ENCODE measurements at regions not wholly inside any gene's neighbourhood (a gene's known extent, or its start where the extent isn't known, plus 50 kb on each side); places are given as distances from the start of the nearest gene placed in this dataset.

GRCh38 chr4:138092060-138092459, 150.1 kb downstream of the SLC7A11 start:
- no peak for ATAC-seq
- DNase-seq, result no peak
- no peaks in the 10 kb centered on the region for H3K36me3 Mint-ChIP-seq
- H3K9me3 Mint-ChIP-seq, result peaks cover 0 to 3% (median 0%) of the 10 kb centered on the region in 11 donors
- ChIA-PET POLR2A (no interaction called here), CTCF (no interaction called here)
- H3K27ac Mint-ChIP-seq, result no peak overlapping the region
- Histone ChIP-seq H3K36me3 (ENCODE audit: control insufficient read depth in 2 of 3, insufficient read depth in 3 of 3, low read length in 3 of 3) (no peaks in the 10 kb centered on the region), H3K4me3 (ENCODE audit: low read length) (no peak overlapping the region), H3K27me3 (ENCODE audit: control insufficient read depth in 2 of 2, insufficient read depth in 2 of 2, low read length in 2 of 2) (no peaks in the 10 kb centered on the region), H3K4me1 (ENCODE audit: control insufficient read depth in 2 of 2, insufficient read depth in 2 of 2, low read length in 2 of 2) (no peaks in the 10 kb centered on the region), H3K9me3 (ENCODE audit: control insufficient read depth in 2 of 3, low read length in 3 of 3) (no peaks in the 10 kb centered on the region), H3K27ac (ENCODE audit: low read depth, low read length) (no peak overlapping the region)
- H3K4me1 Mint-ChIP-seq, result peaks cover 0 to 2% (median 0%) of the 10 kb centered on the region in 7 donors
- peaks cover 0 to 5% (median 0%) of the 10 kb centered on the region in 5 donors for H3K27me3 Mint-ChIP-seq
- H3K4me3 Mint-ChIP-seq, result no peak overlapping the region
- intact Hi-C loops (cut with micrococcal nuclease), result loop anchor here (5.0 to 10.0 kb wide), 2 partner anchors 163 to 780 kb away; no protein-coding TSS in a partner anchor

- Histone ChIP-seq H3K9me3 (ENCODE audit: control insufficient read depth in 2 of 3, low read length in 3 of 3) (no peaks in the 10 kb centered on the region), H3K4me1 (ENCODE audit: control insufficient read depth in 2 of 2, insufficient read depth in 2 of 2, low read length in 2 of 2) (no peaks in the 10 kb centered on the region), H3K36me3 (ENCODE audit: control insufficient read depth in 2 of 3, insufficient read depth in 3 of 3, low read length in 3 of 3) (no peaks in the 10 kb centered on the region), H3K27ac (ENCODE audit: low read depth, low read length) (no peak overlapping the region), H3K4me3 (ENCODE audit: low read length) (no peak overlapping the region), H3K27me3 (ENCODE audit: control insufficient read depth in 2 of 2, insufficient read depth in 2 of 2, low read length in 2 of 2) (no peaks in the 10 kb centered on the region)
- CTCF ChIA-PET, result no interaction called here
- peaks cover 0 to 2% (median 0%) of the 10 kb centered on the region in 7 donors for H3K4me1 Mint-ChIP-seq
- H3K4me3 Mint-ChIP-seq, result no peak overlapping the region
- H3K27ac Mint-ChIP-seq, result no peak overlapping the region
- peaks cover 0 to 3% (median 0%) of the 10 kb centered on the region in 11 donors for H3K9me3 Mint-ChIP-seq
- ATAC-seq, result no peak
- H3K36me3 Mint-ChIP-seq, result no peaks in the 10 kb centered on the region
- H3K27me3 Mint-ChIP-seq, result peaks cover 0 to 5% (median 0%) of the 10 kb centered on the region in 5 donors
- DNase-seq, result no peak
- intact Hi-C loops (cut with micrococcal nuclease), result loop anchor here (2.0 to 10.0 kb wide), 6 partner anchors 164 to 966 kb away; no protein-coding TSS in a partner anchor
- POLR2A ChIA-PET, result no interaction called here
Measured at GRCh38 chr4:138090918-138091676, 151.1 kb downstream of the SLC7A11 start.

GRCh38 chr4:138090150-138090917, 151.8 kb downstream of the SLC7A11 start:
- H3K27ac Mint-ChIP-seq, result no peak overlapping the region
- intact Hi-C loops (cut with micrococcal nuclease), result loop anchor here (2.0 to 10.0 kb wide), 6 partner anchors 164 to 966 kb away; no protein-coding TSS in a partner anchor
- peaks cover 0 to 3% (median 0%) of the 10 kb centered on the region in 11 donors for H3K9me3 Mint-ChIP-seq
- no peak overlapping the region for H3K27ac ChIP-seq (ENCODE audit: low read depth, low read length)
- DNase-seq (peak in 6 of 9 donors; percentile 2 to 24 (median 10)), ATAC-seq (peak; percentile 53)
- peaks cover 0 to 2% (median 0%) of the 10 kb centered on the region in 7 donors for H3K4me1 Mint-ChIP-seq
- H3K4me3 Mint-ChIP-seq, result no peak overlapping the region
- no peaks in the 10 kb centered on the region for H3K36me3 ChIP-seq (ENCODE audit: control insufficient read depth in 2 of 3, insufficient read depth in 3 of 3, low read length in 3 of 3)
- H3K4me1 ChIP-seq (ENCODE audit: control insufficient read depth in 2 of 2, insufficient read depth in 2 of 2, low read length in 2 of 2), result no peaks in the 10 kb centered on the region
- H3K9me3 ChIP-seq (ENCODE audit: control insufficient read depth in 2 of 3, low read length in 3 of 3), result no peaks in the 10 kb centered on the region
- CTCF ChIA-PET, result no interaction called here
- H3K36me3 Mint-ChIP-seq, result no peaks in the 10 kb centered on the region
- peaks cover 0 to 5% (median 0%) of the 10 kb centered on the region in 5 donors for H3K27me3 Mint-ChIP-seq
- no peaks in the 10 kb centered on the region for H3K27me3 ChIP-seq (ENCODE audit: control insufficient read depth in 2 of 2, insufficient read depth in 2 of 2, low read length in 2 of 2)
- POLR2A ChIA-PET, result no interaction called here
- no peak overlapping the region for H3K4me3 ChIP-seq (ENCODE audit: low read length)

GRCh38 chr4:138088449-138089208, 153.5 kb downstream of the SLC7A11 start:
- intact Hi-C loops (cut with micrococcal nuclease), result no loop called here
- Histone ChIP-seq H3K4me3 (ENCODE audit: low read length) (no peak overlapping the region), H3K27ac (ENCODE audit: low read depth, low read length) (no peak overlapping the region), H3K4me1 (ENCODE audit: control insufficient read depth in 2 of 2, insufficient read depth in 2 of 2, low read length in 2 of 2) (no peaks in the 10 kb centered on the region), H3K9me3 (ENCODE audit: control insufficient read depth in 2 of 3, low read length in 3 of 3) (no peaks in the 10 kb centered on the region), H3K36me3 (ENCODE audit: control insufficient read depth in 2 of 3, insufficient read depth in 3 of 3, low read length in 3 of 3) (no peaks in the 10 kb centered on the region), H3K27me3 (ENCODE audit: control insufficient read depth in 2 of 2, insufficient read depth in 2 of 2, low read length in 2 of 2) (no peaks in the 10 kb centered on the region)
- Mint-ChIP-seq H3K4me3 (no peak overlapping the region), H3K27ac (no peak overlapping the region), H3K4me1 (peaks cover 0 to 2% (median 0%) of the 10 kb centered on the region in 7 donors), H3K9me3 (peaks cover 0 to 3% (median 0%) of the 10 kb centered on the region in 11 donors), H3K27me3 (peaks cover 0 to 5% (median 0%) of the 10 kb centered on the region in 5 donors), H3K36me3 (no peaks in the 10 kb centered on the region)
- DNase-seq, result no peak
- POLR2A ChIA-PET, result no interaction called here
- no peak for ATAC-seq
- CTCF ChIA-PET, result no interaction called here

GRCh38 chr4:138087066-138087719, 155.0 kb downstream of the SLC7A11 start:
- Mint-ChIP-seq H3K27me3 (peaks cover 0 to 4% (median 0%) of the 10 kb centered on the region in 5 donors), H3K9me3 (peaks cover 0 to 3% (median 0%) of the 10 kb centered on the region in 11 donors), H3K4me1 (peaks cover 0 to 2% (median 0%) of the 10 kb centered on the region in 7 donors), H3K4me3 (no peak overlapping the region), H3K27ac (no peak overlapping the region), H3K36me3 (no peaks in the 10 kb centered on the region)
- ChIA-PET POLR2A (no interaction called here), CTCF (no interaction called here)
- Histone ChIP-seq H3K4me1 (ENCODE audit: control insufficient read depth in 2 of 2, insufficient read depth in 2 of 2, low read length in 2 of 2) (no peaks in the 10 kb centered on the region), H3K9me3 (ENCODE audit: control insufficient read depth in 2 of 3, low read length in 3 of 3) (no peaks in the 10 kb centered on the region), H3K27me3 (ENCODE audit: control insufficient read depth in 2 of 2, insufficient read depth in 2 of 2, low read length in 2 of 2) (no peaks in the 10 kb centered on the region), H3K27ac (ENCODE audit: low read depth, low read length) (no peak overlapping the region), H3K36me3 (ENCODE audit: control insufficient read depth in 2 of 3, insufficient read depth in 3 of 3, low read length in 3 of 3) (no peaks in the 10 kb centered on the region), H3K4me3 (ENCODE audit: low read length) (no peak overlapping the region)
- ATAC-seq (no peak), DNase-seq (no peak)
- intact Hi-C loops (cut with micrococcal nuclease), result no loop called here

GRCh38 chr4:138086611-138087041, 155.5 kb downstream of the SLC7A11 start:
- Histone ChIP-seq H3K27ac (ENCODE audit: low read depth, low read length) (no peak overlapping the region), H3K4me3 (ENCODE audit: low read length) (no peak overlapping the region), H3K27me3 (ENCODE audit: control insufficient read depth in 2 of 2, insufficient read depth in 2 of 2, low read length in 2 of 2) (no peaks in the 10 kb centered on the region), H3K4me1 (ENCODE audit: control insufficient read depth in 2 of 2, insufficient read depth in 2 of 2, low read length in 2 of 2) (no peaks in the 10 kb centered on the region), H3K9me3 (ENCODE audit: control insufficient read depth in 2 of 3, low read length in 3 of 3) (no peaks in the 10 kb centered on the region), H3K36me3 (ENCODE audit: control insufficient read depth in 2 of 3, insufficient read depth in 3 of 3, low read length in 3 of 3) (no peaks in the 10 kb centered on the region)
- intact Hi-C loops (cut with micrococcal nuclease), result no loop called here
- no peak for DNase-seq
- peaks cover 0 to 3% (median 0%) of the 10 kb centered on the region in 11 donors for H3K9me3 Mint-ChIP-seq
- H3K4me3 Mint-ChIP-seq, result no peak overlapping the region
- ChIA-PET POLR2A (no interaction called here), CTCF (no interaction called here)
- H3K27ac Mint-ChIP-seq, result no peak overlapping the region
- H3K27me3 Mint-ChIP-seq, result peaks cover 0 to 4% (median 0%) of the 10 kb centered on the region in 5 donors
- H3K36me3 Mint-ChIP-seq, result no peaks in the 10 kb centered on the region
- ATAC-seq, result no peak
- H3K4me1 Mint-ChIP-seq, result peaks cover 0 to 2% (median 0%) of the 10 kb centered on the region in 7 donors
